SU-DHL-6 (cell line): ENCODE measurements at regions not wholly inside any gene's neighbourhood (a gene's known extent, or its start where the extent isn't known, plus 50 kb on each side); places are given as distances from the start of the nearest gene placed in this dataset.

Experiments used
- CTCF ChIP-seq: fragments of 200-600 bp; sonication (generic); IDR thresholded peaks from one replicate; pipeline ENCODE4 v1.5.1; 2017; ENCODE audit warnings: antibody characterized with exemption, mild to moderate bottlenecking, low read length, moderate library complexity; ENCODE audit not compliant: insufficient read depth, poor library complexity, severe bottlenecking
- EZH2phosphoT487 ChIP-seq: fragments of 200-600 bp; sonication (generic), shearing (Covaris generic); conservative IDR thresholded peaks from 2 replicates; pipeline ENCODE4 v1.6.1; 2018; ENCODE audit warnings: mild to moderate bottlenecking, antibody characterized with exemption, low read length, moderate library complexity, mixed read lengths

- no peak for TF ChIP-seq EZH2phosphoT487
- no peak for TF ChIP-seq CTCF
Observed at GRCh38 chr5:125120012-125120411, 373.6 kb upstream of the ZNF608 start.
